ENCODE measurements at regions not wholly inside any gene's neighbourhood (a gene's known extent, or its start where the extent isn't known, plus 50 kb on each side); places are given as distances from the start of the nearest gene placed in this dataset.

DNA sequence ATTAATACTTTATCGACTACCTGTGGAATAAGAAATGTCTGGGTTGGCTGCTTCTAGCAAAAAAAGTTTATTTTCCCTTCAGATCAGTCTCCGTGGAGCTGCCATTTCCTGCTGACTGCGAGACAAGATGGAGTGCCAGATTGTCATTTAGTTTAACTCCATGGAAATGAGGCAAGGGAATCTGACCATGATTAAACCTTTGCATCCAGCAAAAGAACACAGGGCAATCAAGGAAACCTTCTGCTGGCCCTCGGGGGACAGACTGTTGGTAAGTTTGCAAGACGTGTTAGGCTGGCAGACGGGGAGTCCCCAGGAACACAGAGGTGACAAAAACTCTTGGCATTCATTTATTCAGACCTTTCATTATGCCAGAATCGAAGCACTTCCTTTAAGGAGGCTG, 52.2 kb upstream of the SPACA1 start:
- TF ChIP-seq ZNF8 (CRISPR knock-in tag; IDR thresholded peaks at IDR 0.05), result no peak
- TF ChIP-seq POU6F1 (CRISPR knock-in tag; IDR thresholded peaks at IDR 0.05; ENCODE audit: borderline replicate concordance, low read depth), result no peak
- no peak for TF ChIP-seq ESRRG (CRISPR knock-in tag; IDR thresholded peaks at IDR 0.05)
- TF ChIP-seq, protein P1, sequence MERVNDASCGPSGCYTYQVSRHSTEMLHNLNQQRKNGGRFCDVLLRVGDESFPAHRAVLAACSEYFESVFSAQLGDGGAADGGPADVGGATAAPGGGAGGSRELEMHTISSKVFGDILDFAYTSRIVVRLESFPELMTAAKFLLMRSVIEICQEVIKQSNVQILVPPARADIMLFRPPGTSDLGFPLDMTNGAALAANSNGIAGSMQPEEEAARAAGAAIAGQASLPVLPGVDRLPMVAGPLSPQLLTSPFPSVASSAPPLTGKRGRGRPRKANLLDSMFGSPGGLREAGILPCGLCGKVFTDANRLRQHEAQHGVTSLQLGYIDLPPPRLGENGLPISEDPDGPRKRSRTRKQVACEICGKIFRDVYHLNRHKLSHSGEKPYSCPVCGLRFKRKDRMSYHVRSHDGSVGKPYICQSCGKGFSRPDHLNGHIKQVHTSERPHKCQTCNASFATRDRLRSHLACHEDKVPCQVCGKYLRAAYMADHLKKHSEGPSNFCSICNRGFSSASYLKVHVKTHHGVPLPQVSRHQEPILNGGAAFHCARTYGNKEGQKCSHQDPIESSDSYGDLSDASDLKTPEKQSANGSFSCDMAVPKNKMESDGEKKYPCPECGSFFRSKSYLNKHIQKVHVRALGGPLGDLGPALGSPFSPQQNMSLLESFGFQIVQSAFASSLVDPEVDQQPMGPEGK (CRISPR knock-in tag; IDR thresholded peaks at IDR 0.05; ENCODE audit: borderline replicate concordance), result no peak
- TF ChIP-seq OSR1 (CRISPR knock-in tag; IDR thresholded peaks at IDR 0.05), result no peak
- ATAC-seq, result no peak

DNA sequence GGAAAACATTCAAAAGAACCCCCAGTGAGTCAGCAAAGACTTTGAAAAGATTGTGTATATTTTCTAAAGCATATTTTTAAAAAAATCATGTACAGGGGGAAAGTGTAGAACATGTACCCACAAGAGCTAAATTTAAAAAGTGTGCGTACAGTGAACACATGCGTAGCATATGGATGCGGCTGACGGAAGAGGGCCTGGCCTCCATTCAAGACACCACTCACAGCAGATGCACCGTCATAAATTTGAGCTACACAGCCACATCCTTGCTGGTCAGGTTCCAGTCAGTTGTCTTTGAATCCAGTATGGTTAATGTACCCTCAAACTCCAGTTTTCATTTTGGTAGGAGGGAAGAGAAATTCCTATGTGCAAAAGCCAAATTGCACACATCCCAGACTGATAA, 54.3 kb upstream of the SPACA1 start:
- TF ChIP-seq OSR1 (CRISPR knock-in tag; IDR thresholded peaks at IDR 0.05) (no peak), TOX (CRISPR knock-in tag; IDR thresholded peaks at IDR 0.05; ENCODE audit: borderline replicate concordance) (no peak), POU6F1 (CRISPR knock-in tag; IDR thresholded peaks at IDR 0.05; ENCODE audit: borderline replicate concordance, low read depth) (no peak), ZNF565 (CRISPR knock-in tag; conservative IDR thresholded peaks at IDR 0.05; ENCODE audit: low read depth) (no peak), ARNTL (CRISPR knock-in tag; IDR thresholded peaks at IDR 0.05; ENCODE audit: borderline replicate concordance, low read depth) (no peak)
- TF ChIP-seq, protein P2, sequence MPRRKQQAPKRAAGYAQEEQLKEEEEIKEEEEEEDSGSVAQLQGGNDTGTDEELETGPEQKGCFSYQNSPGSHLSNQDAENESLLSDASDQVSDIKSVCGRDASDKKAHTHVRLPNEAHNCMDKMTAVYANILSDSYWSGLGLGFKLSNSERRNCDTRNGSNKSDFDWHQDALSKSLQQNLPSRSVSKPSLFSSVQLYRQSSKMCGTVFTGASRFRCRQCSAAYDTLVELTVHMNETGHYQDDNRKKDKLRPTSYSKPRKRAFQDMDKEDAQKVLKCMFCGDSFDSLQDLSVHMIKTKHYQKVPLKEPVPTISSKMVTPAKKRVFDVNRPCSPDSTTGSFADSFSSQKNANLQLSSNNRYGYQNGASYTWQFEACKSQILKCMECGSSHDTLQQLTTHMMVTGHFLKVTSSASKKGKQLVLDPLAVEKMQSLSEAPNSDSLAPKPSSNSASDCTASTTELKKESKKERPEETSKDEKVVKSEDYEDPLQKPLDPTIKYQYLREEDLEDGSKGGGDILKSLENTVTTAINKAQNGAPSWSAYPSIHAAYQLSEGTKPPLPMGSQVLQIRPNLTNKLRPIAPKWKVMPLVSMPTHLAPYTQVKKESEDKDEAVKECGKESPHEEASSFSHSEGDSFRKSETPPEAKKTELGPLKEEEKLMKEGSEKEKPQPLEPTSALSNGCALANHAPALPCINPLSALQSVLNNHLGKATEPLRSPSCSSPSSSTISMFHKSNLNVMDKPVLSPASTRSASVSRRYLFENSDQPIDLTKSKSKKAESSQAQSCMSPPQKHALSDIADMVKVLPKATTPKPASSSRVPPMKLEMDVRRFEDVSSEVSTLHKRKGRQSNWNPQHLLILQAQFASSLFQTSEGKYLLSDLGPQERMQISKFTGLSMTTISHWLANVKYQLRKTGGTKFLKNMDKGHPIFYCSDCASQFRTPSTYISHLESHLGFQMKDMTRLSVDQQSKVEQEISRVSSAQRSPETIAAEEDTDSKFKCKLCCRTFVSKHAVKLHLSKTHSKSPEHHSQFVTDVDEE (CRISPR knock-in tag; IDR thresholded peaks at IDR 0.05), result no peak
- TF ChIP-seq, protein P1 (CRISPR knock-in tag; IDR thresholded peaks at IDR 0.05; ENCODE audit: borderline replicate concordance), result no peak
- ATAC-seq, result no peak

DNA sequence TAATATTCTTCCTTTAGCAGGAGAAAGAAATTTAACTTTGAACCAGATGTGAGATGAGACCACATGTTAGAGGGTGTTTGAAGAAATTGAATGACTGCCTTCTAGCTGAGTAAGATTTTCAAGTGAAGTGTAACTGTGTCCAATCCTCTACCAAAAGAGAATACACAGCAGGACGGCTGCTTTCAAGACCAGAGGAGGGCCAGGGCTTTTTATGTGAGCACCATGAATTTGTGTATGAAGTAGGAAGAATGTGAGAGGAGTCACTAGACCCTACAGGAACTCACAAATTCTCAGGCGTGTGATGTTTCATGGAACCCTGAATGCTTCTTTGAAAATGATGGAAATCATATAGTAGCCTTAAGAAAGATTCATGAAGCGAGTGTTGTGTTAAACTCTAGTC, 56.8 kb upstream of the SPACA1 start:
- TF ChIP-seq ARNTL (CRISPR knock-in tag; IDR thresholded peaks at IDR 0.05; ENCODE audit: borderline replicate concordance, low read depth), result no peak
- no peak for TF ChIP-seq ZFP30 (CRISPR knock-in tag; IDR thresholded peaks at IDR 0.05)
- TF ChIP-seq, protein P3, sequence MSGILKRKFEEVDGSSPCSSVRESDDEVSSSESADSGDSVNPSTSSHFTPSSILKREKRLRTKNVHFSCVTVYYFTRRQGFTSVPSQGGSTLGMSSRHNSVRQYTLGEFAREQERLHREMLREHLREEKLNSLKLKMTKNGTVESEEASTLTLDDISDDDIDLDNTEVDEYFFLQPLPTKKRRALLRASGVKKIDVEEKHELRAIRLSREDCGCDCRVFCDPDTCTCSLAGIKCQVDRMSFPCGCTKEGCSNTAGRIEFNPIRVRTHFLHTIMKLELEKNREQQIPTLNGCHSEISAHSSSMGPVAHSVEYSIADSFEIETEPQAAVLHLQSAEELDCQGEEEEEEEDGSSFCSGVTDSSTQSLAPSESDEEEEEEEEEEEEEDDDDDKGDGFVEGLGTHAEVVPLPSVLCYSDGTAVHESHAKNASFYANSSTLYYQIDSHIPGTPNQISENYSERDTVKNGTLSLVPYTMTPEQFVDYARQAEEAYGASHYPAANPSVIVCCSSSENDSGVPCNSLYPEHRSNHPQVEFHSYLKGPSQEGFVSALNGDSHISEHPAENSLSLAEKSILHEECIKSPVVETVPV (CRISPR knock-in tag; IDR thresholded peaks at IDR 0.05), result no peak
- no peak for TF ChIP-seq GLIS3 (CRISPR knock-in tag; IDR thresholded peaks at IDR 0.05)
- no peak for TF ChIP-seq ZNF8 (CRISPR knock-in tag; IDR thresholded peaks at IDR 0.05)
- ATAC-seq, result no peak

DNA sequence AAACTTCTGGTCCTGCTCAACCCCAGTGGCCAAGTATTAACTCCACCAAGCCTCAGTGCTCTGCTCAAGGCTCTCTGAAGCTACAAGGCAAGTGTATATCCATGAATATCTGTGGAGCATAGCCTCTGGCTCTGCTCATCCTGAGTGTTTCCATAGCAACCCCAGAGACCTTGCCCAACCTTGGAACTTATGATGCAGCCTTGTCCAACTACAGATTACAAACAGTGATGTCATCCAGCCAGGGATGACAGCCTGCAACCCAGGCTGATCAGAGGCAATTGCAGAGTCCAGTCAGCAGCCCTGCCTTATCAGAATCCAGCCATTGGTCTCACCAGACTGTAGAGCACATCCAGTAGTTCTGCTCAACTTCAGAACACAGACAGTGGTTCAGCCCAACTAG, 65.5 kb upstream of the SPACA1 start:
- ATAC-seq, result no peak
- TF ChIP-seq ESRRG (CRISPR knock-in tag; IDR thresholded peaks at IDR 0.05) (no peak), TOX (CRISPR knock-in tag; IDR thresholded peaks at IDR 0.05; ENCODE audit: borderline replicate concordance) (no peak), CREB5 (CRISPR knock-in tag; IDR thresholded peaks at IDR 0.05; ENCODE audit: low read depth) (no peak), GLIS3 (CRISPR knock-in tag; IDR thresholded peaks at IDR 0.05) (no peak), POU6F1 (CRISPR knock-in tag; IDR thresholded peaks at IDR 0.05; ENCODE audit: borderline replicate concordance, low read depth) (no peak), ISL1 (CRISPR knock-in tag; IDR thresholded peaks at IDR 0.05) (no peak), ZNF8 (CRISPR knock-in tag; IDR thresholded peaks at IDR 0.05) (no peak), SNAI2 (CRISPR knock-in tag; IDR thresholded peaks at IDR 0.05) (no peak), TCF4 (CRISPR knock-in tag; IDR thresholded peaks at IDR 0.05; ENCODE audit: borderline replicate concordance) (no peak)
- TF ChIP-seq, protein P2 (CRISPR knock-in tag; IDR thresholded peaks at IDR 0.05), result no peak
